HG02588 (cell line): ENCODE measurements at regions not wholly inside any gene's neighbourhood (a gene's known extent, or its start where the extent isn't known, plus 50 kb on each side); places are given as distances from the start of the nearest gene placed in this dataset.

ENCODE experiments used
- ATAC-seq: cut with Tn5 transposase; IDR thresholded peaks from one replicate; pipeline ENCODE4 v1.9.1; 2021; ENCODE audit warnings: mild to moderate bottlenecking, moderate library complexity; ENCODE audit not compliant: unreplicated experiment

- ATAC-seq: no peak
Measured at GRCh38 chr9:38287420-38287985, 105.0 kb upstream of the ALDH1B1 start.

- ATAC-seq: no peak
Measured at GRCh38 chr9:38286766-38287165, 105.7 kb upstream of the ALDH1B1 start.

GRCh38 chr9:38286357-38286756 lies 106.1 kb upstream of the ALDH1B1 start:
- no peak for ATAC-seq

- ATAC-seq: no peak
Measured at GRCh38 chr9:38285236-38285635, 107.3 kb upstream of the ALDH1B1 start.

- ATAC-seq: no peak
Measured at GRCh38 chr9:38284588-38285051, 107.9 kb upstream of the ALDH1B1 start.

GRCh38 chr9:38284039-38284575 lies 108.4 kb upstream of the ALDH1B1 start:
- no peak for ATAC-seq

GRCh38 chr9:38282756-38283155 lies 109.7 kb upstream of the ALDH1B1 start:
- no peak for ATAC-seq

GRCh38 chr9:38281917-38282316 lies 110.6 kb upstream of the ALDH1B1 start:
- no peak for ATAC-seq

- ATAC-seq: no peak
Measured at GRCh38 chr9:38281196-38281595, 111.3 kb upstream of the ALDH1B1 start.

GRCh38 chr9:38280251-38280800 lies 112.2 kb upstream of the ALDH1B1 start:
- no peak for ATAC-seq

GRCh38 chr9:38278931-38279679 lies 113.4 kb upstream of the ALDH1B1 start:
- no peak for ATAC-seq

- ATAC-seq: no peak
Measured at GRCh38 chr9:38278457-38278856, 114.0 kb upstream of the ALDH1B1 start.

GRCh38 chr9:38277601-38278200 lies 114.8 kb upstream of the ALDH1B1 start:
- ATAC-seq: no peak

GRCh38 chr9:38276771-38277439 lies 115.6 kb upstream of the ALDH1B1 start:
- no peak for ATAC-seq

GRCh38 chr9:38274800-38275199 lies 117.7 kb upstream of the ALDH1B1 start:
- no peak for ATAC-seq

- no peak for ATAC-seq
Measured at GRCh38 chr9:38272710-38273109, 119.8 kb upstream of the ALDH1B1 start.

GRCh38 chr9:38271666-38272241 lies 120.7 kb upstream of the ALDH1B1 start:
- ATAC-seq: no peak

- no peak for ATAC-seq
Measured at GRCh38 chr9:38269775-38270174, 122.7 kb upstream of the ALDH1B1 start.

- ATAC-seq: no peak
Measured at GRCh38 chr9:38263532-38263931, 129.0 kb upstream of the ALDH1B1 start.

- ATAC-seq: no peak
Measured at GRCh38 chr9:38259519-38260218, 132.8 kb upstream of the ALDH1B1 start.
